ENCODE measurements at regions not wholly inside any gene's neighbourhood (a gene's known extent, or its start where the extent isn't known, plus 50 kb on each side); places are given as distances from the start of the nearest gene placed in this dataset.

- no peak for DNase-seq (ENCODE audit: low read depth in 3 of 3, low spot score in 1 of 3)
Measured at GRCh38 chr2:23244617-23245016, 140.4 kb upstream of the KLHL29 start.

DNA sequence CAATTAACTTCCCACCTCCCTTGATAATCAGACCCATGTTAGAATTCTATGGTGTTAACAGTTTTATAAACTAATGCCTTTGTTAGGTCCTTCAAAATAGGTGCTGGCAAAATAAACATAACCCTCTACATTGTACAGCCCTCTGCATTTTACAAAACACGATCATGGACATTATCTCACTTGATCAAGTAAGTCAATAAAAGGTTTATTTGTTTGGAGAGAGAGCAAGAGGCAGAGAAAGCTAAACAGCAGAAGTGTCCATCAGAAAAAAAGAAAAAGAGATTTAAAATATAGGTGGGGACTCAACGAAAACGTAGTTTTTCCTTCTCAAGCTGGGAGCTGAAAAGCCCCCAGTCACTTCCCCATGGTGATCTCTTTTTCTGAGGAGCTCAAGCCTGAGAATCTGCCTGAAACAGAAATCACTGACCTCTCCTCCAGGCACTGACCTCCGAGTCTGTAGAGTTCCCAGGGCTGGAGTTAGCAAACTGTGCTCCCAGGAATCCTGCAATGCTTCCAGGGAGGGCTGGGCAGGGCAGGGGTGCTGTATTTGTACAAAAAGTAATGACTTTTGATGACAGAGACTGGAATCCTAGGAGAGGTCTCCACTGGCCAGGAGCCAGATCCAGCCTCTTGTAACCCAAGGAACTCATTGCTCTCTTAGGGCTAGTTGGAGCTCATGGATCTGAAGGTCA, 137.8 kb upstream of the KLHL29 start:
- no peak for DNase-seq (ENCODE audit: low read depth in 3 of 3, low spot score in 1 of 3)

- DNase-seq (ENCODE audit: low read depth in 3 of 3, low spot score in 1 of 3): no peak
Measured at GRCh38 chr2:23248667-23249066, 136.3 kb upstream of the KLHL29 start.

GRCh38 chr2:23249348-23249747, 135.6 kb upstream of the KLHL29 start:
- no peak for DNase-seq (ENCODE audit: low read depth in 3 of 3, low spot score in 1 of 3)

- DNase-seq (ENCODE audit: low read depth in 3 of 3, low spot score in 1 of 3): no peak
Measured at GRCh38 chr2:23250371-23250770, 134.6 kb upstream of the KLHL29 start.

DNA sequence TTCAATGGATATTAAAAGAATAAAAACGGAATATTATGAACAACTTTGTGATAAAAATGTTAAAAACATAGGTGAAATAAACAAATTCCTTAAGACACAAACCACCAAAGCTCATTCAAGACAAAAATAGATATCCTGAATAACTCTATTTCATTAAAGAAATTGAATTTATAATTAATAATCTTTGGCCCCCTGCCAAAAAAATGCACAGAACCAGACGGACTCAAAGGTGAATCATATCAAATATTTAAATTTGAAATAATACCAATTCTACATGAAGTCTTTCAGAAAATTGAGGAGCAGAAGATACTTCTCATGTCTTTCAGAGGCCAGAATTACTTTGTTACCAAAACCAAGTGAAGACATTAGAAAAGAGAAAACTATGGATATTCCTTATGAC, 128.3 kb upstream of the KLHL29 start:
- no peak for DNase-seq (ENCODE audit: low read depth in 3 of 3, low spot score in 1 of 3)

DNA sequence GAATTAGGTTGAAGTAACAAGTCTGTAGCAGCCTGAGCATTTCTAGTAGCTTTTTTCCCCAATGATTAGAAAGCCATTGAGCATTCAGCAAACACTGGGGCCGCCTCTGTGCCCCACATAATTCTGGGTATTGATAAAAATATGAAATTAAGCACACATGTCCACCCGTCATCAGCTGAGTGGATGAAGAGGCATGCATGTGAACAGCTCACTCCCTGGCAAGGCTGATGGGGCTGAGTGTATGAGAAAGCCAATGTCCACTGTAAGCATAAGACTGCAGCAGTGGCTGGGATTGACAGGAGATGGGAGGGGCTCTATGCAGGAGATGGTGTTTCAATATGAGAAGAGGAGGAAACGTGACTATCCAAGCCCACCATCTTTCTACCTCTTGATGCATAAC, 124.4 kb upstream of the KLHL29 start:
- DNase-seq (ENCODE audit: low read depth in 3 of 3, low spot score in 1 of 3): no peak

DNA sequence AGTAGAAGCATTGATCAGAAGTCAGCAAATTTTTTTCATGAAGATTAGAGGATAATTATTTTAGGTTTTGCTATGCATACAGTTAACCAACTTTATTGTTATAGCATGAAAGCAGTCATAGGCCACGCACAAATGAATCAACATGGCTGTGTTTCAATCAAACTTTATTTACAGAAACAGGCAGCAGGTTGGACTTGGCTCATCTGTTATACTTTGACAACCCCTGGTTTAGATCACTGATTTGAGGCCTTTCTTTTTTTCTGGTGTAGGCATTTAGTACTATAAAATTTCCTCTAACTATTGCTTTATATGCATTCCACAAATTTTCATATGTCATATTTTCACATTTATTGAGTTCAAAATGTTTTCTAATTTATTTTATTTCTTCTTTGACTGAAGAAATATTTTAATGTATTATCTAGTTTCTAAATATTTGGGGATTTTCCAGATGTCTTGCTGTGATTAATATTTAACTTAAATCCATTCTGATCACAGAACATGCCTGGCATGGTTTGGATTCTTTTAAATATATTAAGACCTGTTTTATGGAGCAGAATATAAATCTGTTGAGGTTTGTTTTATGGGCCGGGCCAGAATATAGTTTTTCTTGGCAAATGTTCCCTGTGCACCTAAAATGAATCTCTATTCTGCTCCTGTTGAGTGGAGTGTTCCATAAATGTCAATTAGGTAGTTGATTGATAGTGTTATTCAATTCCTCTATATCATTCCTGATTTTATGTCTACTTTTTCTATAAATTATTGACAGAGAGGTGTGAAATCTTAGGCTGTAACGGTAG, 116.3 kb upstream of the KLHL29 start:
- DNase-seq (ENCODE audit: low read depth in 3 of 3, low spot score in 1 of 3): no peak

DNA sequence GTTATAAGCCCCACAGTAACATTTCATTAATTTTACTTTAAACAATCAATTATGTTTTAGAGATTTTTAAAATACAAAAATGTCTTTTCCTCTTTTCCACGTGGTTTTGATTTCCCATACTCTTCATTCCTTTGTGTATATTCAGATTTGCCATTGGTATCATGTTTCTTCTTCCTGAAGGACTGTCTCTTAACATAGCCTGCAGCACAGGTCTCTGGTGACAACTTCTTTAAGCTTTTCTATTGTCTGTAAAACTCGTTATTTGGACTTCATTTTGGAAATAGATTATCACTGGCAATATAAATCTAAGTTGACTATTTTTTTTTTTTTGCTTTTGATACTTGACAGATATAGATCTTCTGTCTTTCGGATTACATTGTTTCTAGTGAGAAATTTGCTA, 115.2 kb upstream of the KLHL29 start:
- DNase-seq (ENCODE audit: low read depth in 3 of 3, low spot score in 1 of 3): no peak

- DNase-seq (ENCODE audit: low read depth in 3 of 3, low spot score in 1 of 3): no peak
Measured at GRCh38 chr2:23270810-23271209, 114.2 kb upstream of the KLHL29 start.

- no peak for DNase-seq (ENCODE audit: low read depth in 3 of 3, low spot score in 1 of 3)
Measured at GRCh38 chr2:23271230-23271629, 113.7 kb upstream of the KLHL29 start.

- no peak for DNase-seq (ENCODE audit: low read depth in 3 of 3, low spot score in 1 of 3)
Measured at GRCh38 chr2:23273786-23274185, 111.2 kb upstream of the KLHL29 start.

DNA sequence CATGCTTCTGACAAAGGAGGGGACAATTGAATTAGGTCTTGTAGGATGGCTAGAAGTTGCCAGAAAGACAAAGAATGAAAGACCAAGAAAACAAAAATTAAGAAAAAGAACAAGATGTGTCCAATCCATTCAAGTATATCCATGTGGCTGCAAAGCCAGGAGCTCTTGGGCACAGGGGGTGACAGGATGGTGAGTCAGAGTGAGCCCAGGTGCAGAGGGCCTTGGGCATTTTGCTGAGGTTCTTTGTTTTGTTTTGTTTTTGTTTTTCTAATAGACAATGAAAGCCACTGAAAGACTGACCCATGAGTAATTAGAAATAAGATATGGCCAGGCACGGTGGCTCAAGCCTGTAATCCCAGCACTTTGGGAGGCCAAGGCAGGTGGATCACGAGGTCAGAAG, 104.6 kb upstream of the KLHL29 start:
- no peak for DNase-seq (ENCODE audit: low read depth in 3 of 3, low spot score in 1 of 3)

DNA sequence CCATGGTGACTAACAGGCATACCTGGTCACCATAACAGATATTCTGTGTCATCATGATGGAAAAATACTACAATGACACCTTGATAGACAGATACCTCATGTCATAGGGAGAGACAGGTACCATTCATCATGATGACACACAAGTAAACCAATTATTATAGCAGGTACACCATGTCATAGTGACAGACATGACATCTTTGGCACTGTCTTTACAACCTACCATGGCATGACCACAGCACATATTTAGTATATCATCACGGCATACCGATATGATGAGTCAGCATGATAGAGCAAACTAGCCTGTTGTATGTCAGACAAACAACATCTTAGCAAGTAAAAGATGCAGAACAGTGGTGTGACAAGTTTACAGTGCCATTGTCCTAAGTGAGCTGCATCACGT, 101.3 kb upstream of the KLHL29 start:
- no peak for DNase-seq (ENCODE audit: low read depth in 3 of 3, low spot score in 1 of 3)

GRCh38 chr2:23285091-23285800, 99.7 kb upstream of the KLHL29 start:
- DNase-seq (ENCODE audit: low read depth in 3 of 3, low spot score in 1 of 3): no peak

DNA sequence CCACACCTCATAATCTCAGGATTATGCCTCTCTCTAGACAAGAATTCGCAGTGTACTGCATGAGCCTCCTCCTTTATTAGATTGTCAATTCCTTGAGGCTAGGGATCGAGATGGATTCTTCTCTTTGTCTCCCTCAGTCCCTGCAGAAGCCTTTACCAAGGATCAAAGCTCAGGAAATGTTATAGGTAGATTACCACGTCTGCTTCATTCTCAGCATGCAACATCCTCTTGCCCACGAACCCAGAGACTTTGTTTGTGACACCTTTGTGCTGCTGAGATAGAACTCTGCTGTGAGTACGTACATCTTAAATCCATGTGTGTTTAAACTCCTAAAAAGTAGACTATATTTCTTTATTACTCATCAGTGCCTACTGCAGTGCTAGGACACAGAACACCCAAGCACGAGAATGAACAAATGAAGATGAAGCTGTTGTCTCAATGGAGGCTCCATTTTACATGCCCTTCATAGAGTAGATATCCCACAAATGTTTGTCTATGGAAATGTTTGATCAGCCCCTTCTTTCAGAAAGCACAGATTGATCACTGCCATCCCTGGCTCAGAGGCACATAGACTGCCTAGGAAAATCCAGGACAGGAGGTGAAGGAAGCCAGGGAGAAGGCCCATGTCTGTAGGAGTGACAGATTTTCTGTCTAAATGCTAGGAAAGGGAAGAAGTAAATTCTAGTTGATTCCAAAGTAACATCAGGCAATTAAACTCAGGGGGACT, 98.8 kb upstream of the KLHL29 start:
- no peak for DNase-seq (ENCODE audit: low read depth in 3 of 3, low spot score in 1 of 3)

GRCh38 chr2:23286758-23287704, 97.9 kb upstream of the KLHL29 start:
- no peak for DNase-seq (ENCODE audit: low read depth in 3 of 3, low spot score in 1 of 3)

DNA sequence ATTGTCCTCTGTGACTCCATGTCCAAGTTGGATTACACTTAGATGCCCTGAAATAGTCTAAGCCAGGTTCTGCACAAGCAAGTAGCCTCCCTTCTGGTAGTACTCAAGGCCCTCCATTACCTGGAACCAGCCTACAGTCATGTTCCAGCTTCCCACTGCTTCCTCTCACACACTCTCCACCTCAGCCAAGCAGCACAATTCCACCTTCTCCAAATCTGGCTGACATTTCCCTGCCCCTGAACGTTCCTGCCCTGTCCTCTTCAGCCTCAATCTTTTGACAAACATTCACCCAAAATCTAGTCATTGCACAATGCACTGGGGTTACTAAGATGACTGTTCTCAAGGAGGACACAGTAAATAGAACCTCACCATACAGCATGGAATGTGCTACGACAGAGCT, 95.3 kb upstream of the KLHL29 start:
- DNase-seq (ENCODE audit: low read depth in 3 of 3, low spot score in 1 of 3): no peak

DNA sequence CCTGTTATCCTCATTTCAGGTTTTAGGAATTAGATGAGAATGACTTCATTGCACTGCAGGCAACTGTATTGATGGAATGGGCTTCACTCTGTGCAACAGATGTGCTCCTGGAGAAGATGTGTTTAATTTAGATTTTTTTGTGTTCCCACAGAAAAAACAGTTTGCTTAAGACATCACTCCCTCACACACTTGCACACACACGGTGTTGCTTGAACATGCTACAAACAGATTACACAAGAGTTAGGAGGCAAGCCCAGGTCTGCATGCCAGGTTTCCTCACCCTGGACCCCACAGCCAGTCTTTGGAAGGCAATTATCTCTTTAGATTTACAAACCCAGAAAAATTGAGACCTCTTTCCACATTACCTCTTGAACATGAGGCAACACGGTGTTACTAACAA, 93.7 kb upstream of the KLHL29 start:
- no peak for DNase-seq (ENCODE audit: low read depth in 3 of 3, low spot score in 1 of 3)

GRCh38 chr2:23292024-23292423, 93.0 kb upstream of the KLHL29 start:
- DNase-seq (ENCODE audit: low read depth in 3 of 3, low spot score in 1 of 3): no peak

Data from stimulated activated CD4-positive, alpha-beta T cell treated with anti-CD3 and anti-CD28 coated beads, TNF-alpha, amount 100 ng/mL, for 1 hour (primary cell).